Kidney (tissue), 13 donors: ENCODE measurements at regions not wholly inside any gene's neighbourhood (a gene's known extent, or its start where the extent isn't known, plus 50 kb on each side); places are given as distances from the start of the nearest gene placed in this dataset.

Experiments
- DNase-seq, 5 donors: peaks; one replicate each; pipeline ENCODE4 v3.0.0-alpha.2; 2013 to 2020
- FAIRE-seq: peaks from 2 replicates; lab custom pipeline; 2012; peaks lifted over from hg19 to GRCh38; lab: Jason Lieb, UNC
- H3K27ac ChIP-seq, 2 donors: one replicate each; pipeline ENCODE4 v1.7.0; 2013; ENCODE audit warnings: low read depth in 2 of 2, low read length in 2 of 2, inconsistent platforms in 1 of 2
- H3K27me3 ChIP-seq: one replicate; pipeline ENCODE4 v1.7.1; 2013; ENCODE audit warnings: low read length, inconsistent platforms; ENCODE audit not compliant: control insufficient read depth, insufficient read depth
- H3K36me3 ChIP-seq, 3 donors: one replicate each; pipeline versions ENCODE4 v1.7.0 to v1.7.1; 2013; ENCODE audit warnings: low read length in 3 of 3, control low read depth in 1 of 3, inconsistent platforms in 1 of 3; ENCODE audit not compliant: insufficient read depth in 3 of 3, control insufficient read depth in 2 of 3
- H3K4me1 ChIP-seq, 3 donors: one replicate each; pipeline versions ENCODE4 v1.7.0 to v1.7.1; 2013; ENCODE audit warnings: low read length in 3 of 3, inconsistent platforms in 1 of 3, low read depth in 1 of 3; ENCODE audit not compliant: control insufficient read depth in 2 of 3, insufficient read depth in 2 of 3
- H3K4me3 ChIP-seq, 3 donors: one replicate each; pipeline versions ENCODE4 v1.7.0 to v1.8.1; 2013; ENCODE audit warnings: low read length in 3 of 3, control low read depth in 1 of 3, inconsistent platforms in 1 of 3
- H3K9ac ChIP-seq, 3 donors: one replicate each; pipeline versions ENCODE4 v1.7.0 to v1.7.1; 2013; ENCODE audit warnings: low read length in 3 of 3, control low read depth in 1 of 3, inconsistent platforms in 1 of 3
- H3K9me3 ChIP-seq, 3 donors: one replicate each; pipeline versions ENCODE4 v1.7.0 to v1.7.1; 2013; ENCODE audit warnings: low read length in 3 of 3, control low read depth in 1 of 3, inconsistent platforms in 1 of 3; ENCODE audit not compliant: control insufficient read depth in 2 of 3, insufficient read depth in 1 of 3
- CTCF ChIP-seq: IDR thresholded peaks from 3 replicates; pipeline ENCODE4 v1.5.1; 2012; ENCODE audit warnings: mild to moderate bottlenecking, moderate library complexity, borderline replicate concordance; ENCODE audit not compliant: insufficient read depth; ENCODE audit errors: extremely low read depth
- intact Hi-C: fragments of 100-400 bp; cut with DNase I; formaldehyde crosslinking; loops from one replicate; pipeline ENCODE4 v1.11.1; 2022
- donor health status: control.
- donor health status: control.
- donor health status: control.
- donor health status: control.
- donor health status: control.
- donor health status: DM: yes; HTN: yes; CAD: no.
- donor health status: Normal renal cell carcinoma (clear cell type).

- Histone ChIP-seq H3K36me3 (no peaks in the 10 kb centered on the region), H3K27ac (no peak overlapping the region), H3K9ac (no peak overlapping the region), H3K9me3 (no peaks in the 10 kb centered on the region), H3K27me3 (no peaks in the 10 kb centered on the region), H3K4me3 (no peak overlapping the region), H3K4me1 (peaks cover 0 to 3% (median 0%) of the 10 kb centered on the region in 3 donors)
- DNase-seq (peak in 3 of 5 donors; percentile 14 to 27 (median 15)), FAIRE-seq (no peak)
- intact Hi-C loops, result no loop called here
- no peak for TF ChIP-seq CTCF
Observed at GRCh38 chr15:96629511-96629910, 299.0 kb downstream of the NR2F2 start.

- no peaks in the 10 kb centered on the region for H3K27me3 ChIP-seq
- no peak overlapping the region for H3K4me3 ChIP-seq
- DNase-seq, result no peak
- H3K9ac ChIP-seq, result no peak overlapping the region
- intact Hi-C loops, result no loop called here
- no peak for FAIRE-seq
- no peaks in the 10 kb centered on the region for H3K36me3 ChIP-seq
- H3K27ac ChIP-seq, result no peak overlapping the region
- no peak for TF ChIP-seq CTCF
- H3K4me1 ChIP-seq, result no peaks in the 10 kb centered on the region
- H3K9me3 ChIP-seq, result no peaks in the 10 kb centered on the region
Observed at GRCh38 chr15:96638793-96639192, 308.3 kb downstream of the NR2F2 start.

GRCh38 chr15:96645796-96646195 is 315.3 kb downstream of the NR2F2 start:
- peak in 4 of 5 donors; percentile 46 to 59 (median 50) for DNase-seq
- Histone ChIP-seq H3K27ac (no peak overlapping the region), H3K4me1 (no peaks in the 10 kb centered on the region), H3K9me3 (no peaks in the 10 kb centered on the region), H3K4me3 (no peak overlapping the region), H3K27me3 (no peaks in the 10 kb centered on the region), H3K9ac (no peak overlapping the region), H3K36me3 (no peaks in the 10 kb centered on the region)
- intact Hi-C loops, result no loop called here
- no peak for TF ChIP-seq CTCF
- FAIRE-seq, result no peak

- FAIRE-seq (no peak), DNase-seq (no peak)
- H3K4me1 ChIP-seq, result no peaks in the 10 kb centered on the region
- no peaks in the 10 kb centered on the region for H3K27me3 ChIP-seq
- no peak overlapping the region for H3K4me3 ChIP-seq
- no peak for TF ChIP-seq CTCF
- H3K36me3 ChIP-seq, result no peaks in the 10 kb centered on the region
- intact Hi-C loops, result no loop called here
- H3K27ac ChIP-seq, result no peak overlapping the region
- no peak overlapping the region for H3K9ac ChIP-seq
- H3K9me3 ChIP-seq, result no peaks in the 10 kb centered on the region
Observed at GRCh38 chr15:96648866-96649265, 318.4 kb downstream of the NR2F2 start.
